Astrocyte of the cerebellum (primary cell): ENCODE measurements at regions not wholly inside any gene's neighbourhood (a gene's known extent, or its start where the extent isn't known, plus 50 kb on each side); places are given as distances from the start of the nearest gene placed in this dataset.
"Not testable (repeated sequence)": the region's sequence is repeated elsewhere in the genome, so short reads cannot be mapped to it uniquely, and the experiment has no call there.

Source experiments
- DNase-seq: peaks from one replicate; pipeline ENCODE4 v3.0.0-alpha.2; 2011; ENCODE audit warnings: low read depth
- H3K4me3 ChIP-seq: 2 replicates; pipeline ENCODE4 v1.5.1; 2011; ENCODE audit warnings: mild to moderate bottlenecking, low read depth, low read length, moderate library complexity
- in situ Hi-C: cut with HindIII; loops from 2 replicates; pipeline ENCODE4 v1.10.0; 2017; ENCODE audit warnings: low sequenced_read_pairs
- TF ChIP-seq, protein P1 (sequence below): IDR thresholded peaks from 2 replicates; pipeline ENCODE4 v1.5.1; 2012; ENCODE audit warnings: low read length, low read depth, moderate library complexity, mild to moderate bottlenecking; ENCODE audit errors: missing control alignments

GRCh38 chr10:16234916-16235315, 201.9 kb upstream of the PTER start:
- in situ Hi-C loops, result no loop called here
- no peak overlapping the region for H3K4me3 ChIP-seq
- no peak for DNase-seq
- TF ChIP-seq, protein P1, sequence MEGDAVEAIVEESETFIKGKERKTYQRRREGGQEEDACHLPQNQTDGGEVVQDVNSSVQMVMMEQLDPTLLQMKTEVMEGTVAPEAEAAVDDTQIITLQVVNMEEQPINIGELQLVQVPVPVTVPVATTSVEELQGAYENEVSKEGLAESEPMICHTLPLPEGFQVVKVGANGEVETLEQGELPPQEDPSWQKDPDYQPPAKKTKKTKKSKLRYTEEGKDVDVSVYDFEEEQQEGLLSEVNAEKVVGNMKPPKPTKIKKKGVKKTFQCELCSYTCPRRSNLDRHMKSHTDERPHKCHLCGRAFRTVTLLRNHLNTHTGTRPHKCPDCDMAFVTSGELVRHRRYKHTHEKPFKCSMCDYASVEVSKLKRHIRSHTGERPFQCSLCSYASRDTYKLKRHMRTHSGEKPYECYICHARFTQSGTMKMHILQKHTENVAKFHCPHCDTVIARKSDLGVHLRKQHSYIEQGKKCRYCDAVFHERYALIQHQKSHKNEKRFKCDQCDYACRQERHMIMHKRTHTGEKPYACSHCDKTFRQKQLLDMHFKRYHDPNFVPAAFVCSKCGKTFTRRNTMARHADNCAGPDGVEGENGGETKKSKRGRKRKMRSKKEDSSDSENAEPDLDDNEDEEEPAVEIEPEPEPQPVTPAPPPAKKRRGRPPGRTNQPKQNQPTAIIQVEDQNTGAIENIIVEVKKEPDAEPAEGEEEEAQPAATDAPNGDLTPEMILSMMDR, result no peak

GRCh38 chr10:16242446-16242845, 194.4 kb upstream of the PTER start:
- in situ Hi-C loops, result no loop called here
- no peak for DNase-seq
- no peak overlapping the region for H3K4me3 ChIP-seq
- TF ChIP-seq, protein P1, result no peak

- TF ChIP-seq, protein P1, result no peak
- no peak overlapping the region for H3K4me3 ChIP-seq
- in situ Hi-C loops, result no loop called here
- no peak for DNase-seq
Observed at GRCh38 chr10:16242859-16243613, 193.8 kb upstream of the PTER start.

GRCh38 chr10:16250136-16250535, 186.7 kb upstream of the PTER start:
- in situ Hi-C loops, DNase-seq, H3K4me3 ChIP-seq: not testable (repeated sequence)

DNA sequence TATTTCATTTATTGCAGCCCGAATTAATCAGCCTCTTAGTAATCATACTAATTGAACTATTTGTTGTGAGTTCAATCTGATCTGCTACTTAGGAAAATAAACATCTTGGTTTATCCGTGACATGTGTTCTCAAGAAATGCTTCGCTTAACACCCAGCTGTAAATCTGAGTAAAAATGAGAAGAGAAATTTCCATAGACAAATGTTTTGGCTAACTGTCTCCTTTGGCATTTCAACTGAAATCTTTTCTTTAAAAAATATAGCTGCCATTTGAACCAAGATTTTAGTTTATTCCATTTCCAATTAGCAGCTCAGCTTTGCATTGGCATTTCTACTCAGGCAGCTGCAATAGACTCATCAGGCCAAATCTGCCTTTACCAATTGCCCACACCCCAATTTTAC, 180.5 kb upstream of the PTER start:
- TF ChIP-seq, protein P1, result no peak
- DNase-seq, result no peak
- H3K4me3 ChIP-seq, result no peak overlapping the region
- in situ Hi-C loops, result no loop called here

GRCh38 chr10:16258291-16259040, 178.3 kb upstream of the PTER start:
- TF ChIP-seq, protein P1, result no peak
- in situ Hi-C loops, result no loop called here
- DNase-seq, result no peak
- no peak overlapping the region for H3K4me3 ChIP-seq

DNA sequence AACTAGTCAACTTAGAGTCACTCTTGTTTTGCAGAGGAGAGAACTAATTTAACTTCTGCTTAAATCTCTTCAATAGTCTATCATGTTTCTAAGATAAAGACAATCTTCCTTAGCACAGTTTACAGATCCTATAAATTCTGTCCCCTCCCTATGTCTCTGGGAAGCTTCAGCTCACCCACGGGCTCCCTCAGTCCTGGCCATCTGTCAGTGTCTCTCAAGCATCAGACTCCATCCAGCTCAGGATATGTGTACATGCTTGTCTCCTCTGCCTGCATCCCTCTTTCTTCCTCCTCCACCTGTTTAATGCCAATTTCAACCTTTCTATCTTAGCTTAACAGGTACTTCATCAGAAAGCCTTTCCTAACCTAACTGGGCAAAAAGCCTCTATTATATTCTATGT, 177.1 kb upstream of the PTER start:
- DNase-seq, result no peak
- TF ChIP-seq, protein P1, result no peak
- no peak overlapping the region for H3K4me3 ChIP-seq
- in situ Hi-C loops, result no loop called here
